ENCODE measurements at regions not wholly inside any gene's neighbourhood (a gene's known extent, or its start where the extent isn't known, plus 50 kb on each side); places are given as distances from the start of the nearest gene placed in this dataset.

DNA sequence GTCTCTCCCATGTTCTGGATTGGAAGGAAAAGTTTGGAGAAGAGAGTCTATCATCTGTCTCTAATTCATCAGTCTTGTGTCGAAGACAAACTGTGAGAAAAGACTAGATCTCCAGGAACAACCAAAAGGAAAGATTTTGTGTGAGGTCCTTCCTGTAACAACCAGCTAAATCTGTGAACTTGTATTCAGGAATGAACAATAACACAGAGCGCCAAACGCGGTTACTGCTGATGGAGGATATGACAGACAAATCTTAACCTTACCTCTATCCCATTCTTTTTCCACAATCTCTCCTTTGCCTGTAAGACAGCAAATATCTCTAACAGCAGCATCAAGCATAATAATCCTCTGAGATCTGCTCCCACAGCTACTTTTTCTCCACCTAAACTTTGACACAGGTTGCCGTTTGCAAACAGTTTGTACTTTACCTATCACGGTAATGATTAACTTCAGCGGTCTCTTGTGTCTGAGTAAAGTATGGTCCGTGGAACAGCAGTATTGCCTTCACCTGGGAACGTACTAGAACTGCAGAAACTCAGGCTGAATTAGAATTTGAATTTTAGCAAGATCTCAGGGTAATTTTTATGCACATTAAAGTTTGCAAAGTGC is 387.6 kb downstream of the ELAVL2 start:
- no peak for DNase-seq (ENCODE audit: low spot score)
- Histone ChIP-seq H3K4me3 (no peak overlapping the region), H3K27ac (no peak overlapping the region)
- TF ChIP-seq, protein P1, sequence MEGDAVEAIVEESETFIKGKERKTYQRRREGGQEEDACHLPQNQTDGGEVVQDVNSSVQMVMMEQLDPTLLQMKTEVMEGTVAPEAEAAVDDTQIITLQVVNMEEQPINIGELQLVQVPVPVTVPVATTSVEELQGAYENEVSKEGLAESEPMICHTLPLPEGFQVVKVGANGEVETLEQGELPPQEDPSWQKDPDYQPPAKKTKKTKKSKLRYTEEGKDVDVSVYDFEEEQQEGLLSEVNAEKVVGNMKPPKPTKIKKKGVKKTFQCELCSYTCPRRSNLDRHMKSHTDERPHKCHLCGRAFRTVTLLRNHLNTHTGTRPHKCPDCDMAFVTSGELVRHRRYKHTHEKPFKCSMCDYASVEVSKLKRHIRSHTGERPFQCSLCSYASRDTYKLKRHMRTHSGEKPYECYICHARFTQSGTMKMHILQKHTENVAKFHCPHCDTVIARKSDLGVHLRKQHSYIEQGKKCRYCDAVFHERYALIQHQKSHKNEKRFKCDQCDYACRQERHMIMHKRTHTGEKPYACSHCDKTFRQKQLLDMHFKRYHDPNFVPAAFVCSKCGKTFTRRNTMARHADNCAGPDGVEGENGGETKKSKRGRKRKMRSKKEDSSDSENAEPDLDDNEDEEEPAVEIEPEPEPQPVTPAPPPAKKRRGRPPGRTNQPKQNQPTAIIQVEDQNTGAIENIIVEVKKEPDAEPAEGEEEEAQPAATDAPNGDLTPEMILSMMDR (IDR thresholded peaks at IDR 0.05) = no peak

DNA sequence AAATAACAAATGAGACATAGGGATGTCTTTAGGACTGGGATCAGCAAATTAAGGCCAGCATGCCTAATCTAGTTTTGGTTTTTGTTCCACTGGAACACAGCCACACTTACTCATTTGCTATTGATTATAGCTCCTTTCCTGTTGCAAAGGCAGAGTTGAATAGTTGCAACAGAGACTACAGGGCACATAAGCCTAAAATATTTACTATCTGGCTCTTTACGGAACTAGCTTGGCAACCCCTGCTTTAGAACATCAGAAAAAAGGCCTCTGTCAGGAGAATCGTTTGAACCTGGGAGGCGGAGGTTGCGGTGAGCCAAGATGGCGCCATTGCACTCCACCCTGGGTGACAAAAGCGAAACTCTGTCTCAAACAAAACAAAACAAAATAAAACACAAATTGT is 384.8 kb downstream of the ELAVL2 start:
- DNase-seq (ENCODE audit: low spot score) = no peak
- Histone ChIP-seq H3K4me3 (no peak overlapping the region), H3K27ac (no peak overlapping the region)
- TF ChIP-seq, protein P1 (IDR thresholded peaks at IDR 0.05) = no peak

DNA sequence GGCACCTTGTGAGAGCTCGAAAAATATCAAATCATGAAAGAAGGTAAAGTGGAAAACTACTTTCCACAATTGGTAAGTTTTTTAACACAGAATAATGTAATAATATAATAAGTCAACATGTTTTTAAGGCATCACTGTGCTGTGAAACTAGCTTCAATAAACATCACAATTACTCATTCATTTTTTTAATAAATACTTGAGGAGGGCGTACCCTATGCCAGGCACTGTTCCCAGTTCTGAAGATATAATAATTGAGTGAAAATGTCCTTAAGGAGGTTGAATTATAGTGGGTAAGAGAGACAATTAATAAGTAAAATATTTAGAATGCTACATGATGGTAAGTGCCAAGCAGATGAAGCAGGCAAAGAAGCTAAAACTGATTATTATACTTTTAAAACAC is 381.4 kb downstream of the ELAVL2 start:
- no peak for DNase-seq (ENCODE audit: low spot score)
- TF ChIP-seq, protein P1 (IDR thresholded peaks at IDR 0.05) = no peak
- Histone ChIP-seq H3K4me3 (no peak overlapping the region), H3K27ac (no peak overlapping the region)

DNA sequence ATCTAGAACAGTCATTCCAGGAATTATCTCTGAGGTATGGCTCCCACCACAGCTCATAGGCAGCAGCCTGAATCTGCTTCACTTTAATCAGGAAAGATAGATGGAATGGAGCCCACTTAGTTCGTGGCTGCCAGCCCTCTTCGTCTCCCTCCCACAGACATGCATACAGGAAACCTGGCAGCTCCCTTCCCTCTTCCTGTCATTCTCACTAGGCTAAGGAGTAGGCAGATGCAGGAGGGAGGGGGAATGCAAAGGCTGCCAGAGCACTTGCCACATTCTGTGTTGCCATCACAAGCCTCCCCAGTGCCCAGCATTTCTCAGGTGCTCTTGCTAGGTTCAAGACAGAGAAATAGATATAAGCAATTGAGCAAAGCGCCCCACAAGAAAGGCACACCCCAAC is 378.9 kb downstream of the ELAVL2 start:
- no peak for DNase-seq (ENCODE audit: low spot score)
- TF ChIP-seq, protein P1 (IDR thresholded peaks at IDR 0.05) = no peak
- no peak overlapping the region for H3K4me3 ChIP-seq
- H3K27ac ChIP-seq = no peak overlapping the region

DNA sequence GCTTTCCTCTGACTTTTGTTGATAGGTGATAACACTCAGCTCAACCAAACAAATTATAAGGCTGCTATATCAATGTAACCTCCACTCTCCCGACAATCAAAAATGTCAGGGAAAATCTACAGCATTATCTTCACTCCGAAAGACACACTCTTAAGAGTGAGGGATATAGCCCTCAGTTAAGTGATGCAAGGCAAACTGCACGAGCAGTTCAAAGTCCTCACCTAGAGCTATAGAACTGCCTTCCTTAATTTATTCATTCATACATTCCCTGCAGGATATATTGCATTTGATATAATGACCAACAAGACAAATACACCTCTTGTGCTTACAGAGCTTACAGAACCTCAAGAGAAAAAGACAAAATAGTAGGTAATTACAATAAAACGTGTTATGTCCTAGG is 378.1 kb downstream of the ELAVL2 start:
- DNase-seq (ENCODE audit: low spot score) = no peak
- Histone ChIP-seq H3K4me3 (no peak overlapping the region), H3K27ac (no peak overlapping the region)
- TF ChIP-seq, protein P1 (IDR thresholded peaks at IDR 0.05) = no peak

DNA sequence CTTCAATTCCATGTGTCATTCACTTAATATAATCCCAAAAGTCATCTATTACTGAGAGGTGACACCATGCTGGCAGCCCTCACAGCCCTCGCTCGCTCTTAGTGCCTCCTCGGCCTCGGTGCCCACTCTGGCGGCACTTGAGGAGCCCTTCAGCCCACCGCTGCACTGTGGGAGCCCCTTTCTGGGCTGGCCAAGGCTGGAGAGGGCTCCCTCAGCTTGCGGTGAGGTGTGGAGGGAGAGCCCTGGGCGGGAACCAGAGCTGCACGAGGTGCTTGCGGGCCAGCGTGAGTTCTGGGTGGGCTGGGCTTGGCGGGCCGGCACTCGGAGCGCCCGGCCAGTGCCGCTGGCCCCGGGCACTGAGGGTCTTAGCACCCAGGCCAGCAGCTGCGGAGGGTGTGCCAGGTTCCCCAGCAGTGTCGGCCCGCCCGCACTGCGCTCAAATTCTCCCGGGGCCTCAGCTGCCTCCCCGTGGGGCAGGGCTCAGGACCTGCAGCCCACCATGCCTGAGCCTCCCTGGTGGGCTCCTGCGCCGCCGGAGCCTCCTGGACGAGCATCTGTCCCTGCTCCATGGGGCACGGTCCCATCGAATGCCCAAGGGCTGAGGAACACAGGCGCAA is 374.1 kb downstream of the ELAVL2 start:
- no peak for DNase-seq (ENCODE audit: low spot score)
- TF ChIP-seq, protein P1 (IDR thresholded peaks at IDR 0.05) = no peak
- Histone ChIP-seq H3K4me3 (no peak overlapping the region), H3K27ac (no peak overlapping the region)

DNA sequence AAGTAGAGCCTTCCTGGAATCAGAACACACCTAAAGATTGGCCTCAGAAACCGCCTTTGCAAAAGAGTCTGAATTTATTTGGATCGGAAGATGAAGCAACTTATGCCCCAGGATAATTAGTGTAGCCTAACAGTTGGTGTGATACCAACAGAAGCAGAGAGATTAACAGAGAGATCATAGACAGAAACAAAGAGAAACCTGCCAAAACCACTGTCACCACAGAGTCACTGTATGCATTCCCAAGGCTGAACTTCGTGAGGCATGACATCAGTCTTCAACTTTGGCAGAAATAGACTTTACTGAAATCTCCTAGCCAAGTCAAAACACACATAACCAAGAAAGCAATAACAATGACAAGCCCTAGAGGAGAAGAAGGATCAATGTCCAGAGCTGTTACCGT is 361.8 kb downstream of the ELAVL2 start:
- TF ChIP-seq, protein P1 (IDR thresholded peaks at IDR 0.05) = no peak
- no peak for DNase-seq (ENCODE audit: low spot score)
- no peak overlapping the region for H3K4me3 ChIP-seq
- no peak overlapping the region for H3K27ac ChIP-seq
